ENCODE measurements at regions not wholly inside any gene's neighbourhood (a gene's known extent, or its start where the extent isn't known, plus 50 kb on each side); places are given as distances from the start of the nearest gene placed in this dataset.

GRCh38 chr14:82500222-82500621 is 966.6 kb upstream of the SEL1L start:
- no peak overlapping the region for H3K4me3 ChIP-seq
- H3K27me3 ChIP-seq, result no peaks in the 10 kb centered on the region
- intact Hi-C loops (cut with DNase I), result no loop called here
- TF ChIP-seq CTCF (IDR thresholded peaks at IDR 0.05), result no peak
- no peak for TF ChIP-seq POLR2A (IDR thresholded peaks at IDR 0.05)
- TF ChIP-seq EP300 (IDR thresholded peaks at IDR 0.05), result no peak
- DNase-seq, result no peak
- H3K36me3 ChIP-seq, result no peaks in the 10 kb centered on the region
- 16 to 40% (median 28%) methylated on average over 1 of the region's 1 CpG for WGBS, 3 donors
- no peaks in the 10 kb centered on the region for H3K9me3 ChIP-seq
- no peaks in the 10 kb centered on the region for H3K4me1 ChIP-seq (ENCODE audit: insufficient read depth)
- H3K27ac ChIP-seq, result no peak overlapping the region

GRCh38 chr14:82501554-82501953 is 967.9 kb upstream of the SEL1L start:
- H3K4me1 ChIP-seq (ENCODE audit: insufficient read depth), result no peaks in the 10 kb centered on the region
- no peak overlapping the region for H3K27ac ChIP-seq
- WGBS, 3 donors, result 44 to 47% (median 46%) methylated on average over 2 of the region's 2 CpGs
- H3K36me3 ChIP-seq, result no peaks in the 10 kb centered on the region
- TF ChIP-seq EP300 (IDR thresholded peaks at IDR 0.05) (no peak), CTCF (IDR thresholded peaks at IDR 0.05) (no peak), POLR2A (IDR thresholded peaks at IDR 0.05) (no peak)
- H3K4me3 ChIP-seq, result no peak overlapping the region
- H3K9me3 ChIP-seq, result no peaks in the 10 kb centered on the region
- intact Hi-C loops (cut with DNase I), result no loop called here
- no peaks in the 10 kb centered on the region for H3K27me3 ChIP-seq
- DNase-seq, result no peak

- TF ChIP-seq POLR2A (IDR thresholded peaks at IDR 0.05) (no peak), EP300 (IDR thresholded peaks at IDR 0.05) (no peak), CTCF (IDR thresholded peaks at IDR 0.05) (no peak)
- 85 to 88% (median 88%) methylated on average over 4 of the region's 4 CpGs for WGBS, 3 donors
- no peaks in the 10 kb centered on the region for H3K4me1 ChIP-seq (ENCODE audit: insufficient read depth)
- no peak overlapping the region for H3K27ac ChIP-seq
- no peaks in the 10 kb centered on the region for H3K36me3 ChIP-seq
- H3K9me3 ChIP-seq, result no peaks in the 10 kb centered on the region
- intact Hi-C loops (cut with DNase I), result no loop called here
- no peaks in the 10 kb centered on the region for H3K27me3 ChIP-seq
- no peak overlapping the region for H3K4me3 ChIP-seq
- DNase-seq, result no peak
These were observed 968.4 kb upstream of the SEL1L start for GRCh38 chr14:82502043-82502442.

- no peak overlapping the region for H3K4me3 ChIP-seq
- no peak overlapping the region for H3K27ac ChIP-seq
- TF ChIP-seq POLR2A (IDR thresholded peaks at IDR 0.05) (no peak), EP300 (IDR thresholded peaks at IDR 0.05) (no peak), CTCF (IDR thresholded peaks at IDR 0.05) (no peak)
- intact Hi-C loops (cut with DNase I), result no loop called here
- H3K4me1 ChIP-seq (ENCODE audit: insufficient read depth), result no peaks in the 10 kb centered on the region
- H3K27me3 ChIP-seq, result no peaks in the 10 kb centered on the region
- H3K36me3 ChIP-seq, result no peaks in the 10 kb centered on the region
- DNase-seq, result no peak
- no peaks in the 10 kb centered on the region for H3K9me3 ChIP-seq
These were observed 971.2 kb upstream of the SEL1L start for GRCh38 chr14:82504894-82505293.

GRCh38 chr14:82510007-82510406 is 976.4 kb upstream of the SEL1L start:
- H3K4me3 ChIP-seq, result no peak overlapping the region
- H3K36me3 ChIP-seq, result no peaks in the 10 kb centered on the region
- intact Hi-C loops (cut with DNase I), result no loop called here
- H3K9me3 ChIP-seq, result no peaks in the 10 kb centered on the region
- no peak for DNase-seq
- TF ChIP-seq EP300 (IDR thresholded peaks at IDR 0.05), result no peak
- no peak for TF ChIP-seq POLR2A (IDR thresholded peaks at IDR 0.05)
- TF ChIP-seq CTCF (IDR thresholded peaks at IDR 0.05), result no peak
- no peaks in the 10 kb centered on the region for H3K4me1 ChIP-seq (ENCODE audit: insufficient read depth)
- no peak overlapping the region for H3K27ac ChIP-seq
- H3K27me3 ChIP-seq, result no peaks in the 10 kb centered on the region
- 89 to 93% (median 92%) methylated on average over 5 of the region's 5 CpGs for WGBS, 3 donors

Measured in ovary (tissue), 7 donors.